GM18498 (cell line): ENCODE measurements at regions not wholly inside any gene's neighbourhood (a gene's known extent, or its start where the extent isn't known, plus 50 kb on each side); places are given as distances from the start of the nearest gene placed in this dataset.

Experiments used
- ATAC-seq: cut with Tn5 transposase; IDR thresholded peaks from one replicate; pipeline ENCODE4 v1.9.1; 2021; ENCODE audit warnings: mild to moderate bottlenecking, moderate library complexity; ENCODE audit not compliant: unreplicated experiment

- ATAC-seq, result no peak
These were observed 72.2 kb upstream of the NAA20 start for GRCh38 chr20:19944772-19945459.

GRCh38 chr20:19945732-19946670 lies 71.2 kb upstream of the NAA20 start:
- no peak for ATAC-seq

- no peak for ATAC-seq
These were observed 69.4 kb upstream of the NAA20 start for GRCh38 chr20:19947611-19948264.

DNA sequence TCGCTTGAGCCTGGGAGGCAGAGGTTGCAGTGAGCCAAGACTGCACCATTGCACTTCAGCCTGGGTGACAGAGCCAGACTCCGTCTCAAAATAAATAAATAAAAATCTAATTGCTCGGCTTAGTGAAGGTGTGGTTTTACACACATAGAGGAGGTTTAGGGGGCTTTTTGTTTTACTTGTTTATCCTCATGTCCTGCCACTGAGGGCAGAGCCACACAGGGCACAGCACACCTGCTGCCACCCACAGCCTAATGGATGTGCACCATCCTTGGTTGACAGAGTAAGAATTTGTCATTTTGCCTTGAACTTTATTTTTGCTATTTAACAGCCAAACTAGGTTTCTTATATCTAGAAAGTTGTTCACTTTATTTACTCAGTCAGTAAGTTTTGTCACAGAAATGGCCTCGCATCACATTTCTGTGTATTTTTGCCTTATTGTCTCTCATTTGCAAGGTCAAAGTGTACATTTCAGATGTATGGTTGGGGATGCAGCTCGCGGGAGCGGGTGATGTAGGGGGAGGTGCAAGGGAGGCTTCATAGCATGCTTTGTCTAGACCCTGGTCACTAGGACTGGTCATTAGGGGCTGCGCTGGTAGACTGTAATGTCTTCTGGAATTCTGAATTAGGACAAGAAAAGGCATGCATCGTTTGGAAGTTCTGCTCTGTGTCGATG lies 67.8 kb upstream of the NAA20 start:
- no peak for ATAC-seq

DNA sequence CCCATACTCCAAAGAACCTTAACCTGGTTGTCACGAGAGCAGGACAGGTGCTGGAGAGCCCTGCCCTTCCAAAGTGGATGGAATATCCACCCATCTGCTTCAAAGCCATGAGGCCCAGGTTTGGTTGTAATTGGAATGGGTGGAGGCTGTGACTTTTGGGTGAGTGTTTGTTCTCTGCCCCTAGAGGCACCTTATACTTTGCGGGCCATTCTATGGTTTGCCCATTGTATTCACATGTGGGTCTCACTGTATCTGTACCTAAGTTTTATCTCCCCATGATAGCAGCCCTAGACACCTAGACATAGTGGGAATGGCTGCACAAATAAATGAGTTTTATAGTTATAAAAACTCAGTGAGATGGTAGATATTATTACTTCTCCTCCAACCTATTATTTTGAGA lies 67.1 kb upstream of the NAA20 start:
- no peak for ATAC-seq

- no peak for ATAC-seq
These were observed 64.8 kb upstream of the NAA20 start for GRCh38 chr20:19952392-19952791.

GRCh38 chr20:19953606-19954005 lies 63.6 kb upstream of the NAA20 start:
- ATAC-seq, result no peak

DNA sequence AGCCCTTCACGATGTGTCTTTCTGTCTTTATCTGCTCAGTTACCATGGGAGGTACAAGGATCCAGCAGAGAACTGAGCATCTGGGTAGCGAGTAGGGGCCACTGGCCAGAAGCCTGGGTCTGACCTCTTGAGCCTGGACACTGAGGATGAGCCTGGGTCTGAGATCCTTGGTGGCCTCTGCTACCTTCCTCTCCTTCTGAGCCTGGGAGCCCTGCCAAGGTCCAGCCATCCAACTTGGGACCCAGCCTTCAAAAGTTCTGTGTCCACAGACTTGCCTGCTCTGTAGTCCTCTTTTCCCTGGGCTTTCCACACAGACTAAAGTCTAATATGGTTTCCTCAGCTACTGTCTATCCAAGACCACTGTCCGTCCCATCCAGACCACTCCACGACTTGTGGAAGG lies 60.2 kb upstream of the NAA20 start:
- no peak for ATAC-seq

- ATAC-seq, result no peak
These were observed 58.9 kb upstream of the NAA20 start for GRCh38 chr20:19958219-19958618.

DNA sequence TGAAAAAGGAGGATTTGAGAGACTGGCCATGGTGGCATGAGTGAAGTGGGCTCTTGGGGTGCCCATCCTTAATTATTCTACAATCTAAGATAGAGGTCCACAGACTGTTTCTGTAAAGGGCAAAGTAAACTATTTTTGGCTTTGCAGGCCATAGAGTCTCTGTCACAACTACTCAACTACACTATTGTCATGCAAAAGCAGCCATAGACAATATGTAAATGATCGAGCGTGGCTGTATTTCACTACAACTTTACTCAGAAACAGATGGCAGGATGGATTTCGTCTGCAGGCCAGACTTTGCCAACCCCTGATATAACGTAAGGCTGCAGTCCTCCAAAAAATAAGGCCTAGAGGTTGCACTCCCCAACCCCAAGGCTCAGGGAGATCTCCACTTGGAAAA lies 58.2 kb upstream of the NAA20 start:
- ATAC-seq, result no peak

- ATAC-seq, result no peak
These were observed 56.4 kb upstream of the NAA20 start for GRCh38 chr20:19960745-19961144.

GRCh38 chr20:19961293-19961692 lies 55.9 kb upstream of the NAA20 start:
- no peak for ATAC-seq

DNA sequence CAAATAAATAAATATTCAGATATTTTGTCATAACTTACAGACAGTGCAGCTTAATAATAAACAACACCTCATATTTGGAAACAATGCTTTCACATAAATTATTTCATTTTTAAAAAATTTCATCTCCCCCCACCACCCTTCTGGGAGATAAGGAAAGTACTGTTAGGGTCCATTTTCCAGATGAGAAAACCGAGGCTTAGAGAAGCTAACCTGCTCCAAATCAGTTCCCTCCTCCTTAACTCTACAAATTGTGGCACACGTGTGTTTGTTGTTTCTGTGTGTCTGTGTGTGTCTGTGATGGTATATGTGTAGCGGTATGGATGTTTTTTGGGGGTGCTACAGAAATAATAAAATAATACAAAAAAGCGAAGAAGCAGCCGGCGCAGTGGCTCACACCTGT lies 54.2 kb upstream of the NAA20 start:
- no peak for ATAC-seq

- ATAC-seq, result no peak
These were observed 52.6 kb upstream of the NAA20 start for GRCh38 chr20:19964289-19965265.

DNA sequence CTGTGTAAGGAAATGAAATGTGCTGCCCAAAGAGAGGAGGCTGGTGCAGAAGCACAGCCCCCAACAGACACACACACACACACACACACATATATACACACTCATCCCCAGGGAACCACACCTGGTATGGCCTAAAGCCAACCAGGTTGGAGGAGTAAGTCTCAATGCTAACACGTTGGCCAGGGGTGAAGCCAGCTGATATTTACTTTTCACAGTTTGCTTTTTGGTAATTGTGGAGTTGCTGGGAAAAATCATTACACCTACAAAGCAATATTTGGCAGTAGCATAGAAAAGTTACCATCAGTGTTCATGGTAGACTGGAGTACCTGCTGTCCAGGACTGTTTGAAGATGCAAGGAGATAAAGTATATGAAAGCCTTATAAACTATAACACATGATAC lies 50.3 kb upstream of the NAA20 start:
- no peak for ATAC-seq
